GM15510 (cell line): ENCODE measurements at regions not wholly inside any gene's neighbourhood (a gene's known extent, or its start where the extent isn't known, plus 50 kb on each side); places are given as distances from the start of the nearest gene placed in this dataset.

ENCODE experiments used
- POLR2A ChIP-seq: IDR thresholded peaks from 3 replicates; pipeline ENCODE4 v1.6.1; 2011; ENCODE audit warnings: borderline replicate concordance; ENCODE audit not compliant: insufficient read length; ENCODE audit errors: extremely low read depth

GRCh38 chr16:86344881-86345280 is 165.4 kb upstream of the FOXF1 start:
- no peak for TF ChIP-seq POLR2A

GRCh38 chr16:86345516-86345915 is 164.8 kb upstream of the FOXF1 start:
- TF ChIP-seq POLR2A, result no peak

GRCh38 chr16:86346034-86346433 is 164.3 kb upstream of the FOXF1 start:
- TF ChIP-seq POLR2A, result no peak

GRCh38 chr16:86347090-86347489 is 163.2 kb upstream of the FOXF1 start:
- TF ChIP-seq POLR2A, result no peak

GRCh38 chr16:86347916-86348555 is 162.3 kb upstream of the FOXF1 start:
- no peak for TF ChIP-seq POLR2A

GRCh38 chr16:86349338-86349900 is 160.9 kb upstream of the FOXF1 start:
- TF ChIP-seq POLR2A, result no peak

GRCh38 chr16:86350289-86350688 is 160.0 kb upstream of the FOXF1 start:
- TF ChIP-seq POLR2A, result no peak

- TF ChIP-seq POLR2A, result no peak
Measured at GRCh38 chr16:86351041-86351784, 159.1 kb upstream of the FOXF1 start.

- no peak for TF ChIP-seq POLR2A
Measured at GRCh38 chr16:86353148-86353547, 157.2 kb upstream of the FOXF1 start.

- no peak for TF ChIP-seq POLR2A
Measured at GRCh38 chr16:86353948-86354347, 156.4 kb upstream of the FOXF1 start.

GRCh38 chr16:86354641-86355513 is 155.4 kb upstream of the FOXF1 start:
- no peak for TF ChIP-seq POLR2A

GRCh38 chr16:86355531-86355930 is 154.8 kb upstream of the FOXF1 start:
- TF ChIP-seq POLR2A, result no peak

- no peak for TF ChIP-seq POLR2A
Measured at GRCh38 chr16:86355951-86356350, 154.4 kb upstream of the FOXF1 start.

GRCh38 chr16:86356804-86357203 is 153.5 kb upstream of the FOXF1 start:
- no peak for TF ChIP-seq POLR2A

- TF ChIP-seq POLR2A, result no peak
Measured at GRCh38 chr16:86357303-86357702, 153.0 kb upstream of the FOXF1 start.
